22Rv1 (cell line): ENCODE measurements at regions not wholly inside any gene's neighbourhood (a gene's known extent, or its start where the extent isn't known, plus 50 kb on each side); places are given as distances from the start of the nearest gene placed in this dataset.
"Not testable (repeated sequence)": the region's sequence is repeated elsewhere in the genome, so short reads cannot be mapped to it uniquely, and the experiment has no call there.

Source experiments
- CTCF ChIP-seq: fragments of 450-650 bp; IDR thresholded peaks from 2 replicates; pipeline ENCODE4 v1.5.1; 2017; ENCODE audit warnings: mild to moderate bottlenecking
- ZFX ChIP-seq: fragments of 450-650 bp; IDR thresholded peaks from 2 replicates; pipeline ENCODE4 v1.6.1; 2017; ENCODE audit warnings: antibody characterized with exemption, borderline replicate concordance

- TF ChIP-seq CTCF, ZFX: not testable (repeated sequence)
Measured at GRCh38 chr16:79937671-79938070, 337.1 kb upstream of the MAF start.
